Smooth muscle cell (in vitro differentiated cells): ENCODE measurements at regions not wholly inside any gene's neighbourhood (a gene's known extent, or its start where the extent isn't known, plus 50 kb on each side); places are given as distances from the start of the nearest gene placed in this dataset.
"Not testable (repeated sequence)": the region's sequence is repeated elsewhere in the genome, so short reads cannot be mapped to it uniquely, and the experiment has no call there.

ENCODE experiments used
- DNase-seq: peaks from one replicate; lab custom pipeline; 2025; ENCODE audit not compliant: unreplicated experiment; lab: John Stamatoyannopoulos, UW
- H2AFZ ChIP-seq: fragments of 200-600 bp; sonication (generic); 2 replicates; pipeline ENCODE4 v1.6.0; 2016; ENCODE audit warnings: antibody characterized with exemption, low read depth, mild to moderate bottlenecking
- H3F3A ChIP-seq: fragments of 200-600 bp; sonication (generic); 2 replicates; pipeline ENCODE4 v1.6.0; 2017; ENCODE audit warnings: antibody characterized with exemption, low read depth
- H3K27ac ChIP-seq: fragments of 200-600 bp; sonication (generic); 2 replicates; pipeline ENCODE4 v1.5.1; 2016; ENCODE audit warnings: low read depth, mild to moderate bottlenecking
- H3K27me3 ChIP-seq: fragments of 200-600 bp; sonication (generic); 2 replicates; pipeline ENCODE4 v1.6.1; 2016; ENCODE audit warnings: low read depth, mild to moderate bottlenecking
- H3K36me3 ChIP-seq: fragments of 200-600 bp; sonication (generic); 2 replicates; pipeline ENCODE4 v1.5.1; 2016; ENCODE audit warnings: low read depth
- H3K4me1 ChIP-seq: fragments of 200-600 bp; sonication (generic); 2 replicates; pipeline ENCODE4 v1.5.1; 2016; ENCODE audit warnings: low read depth
- H3K4me2 ChIP-seq: fragments of 200-600 bp; sonication (generic); 2 replicates; pipeline ENCODE4 v1.6.0; 2016; ENCODE audit warnings: mild to moderate bottlenecking
- H3K4me3 ChIP-seq: fragments of 200-600 bp; sonication (generic); 2 replicates; pipeline ENCODE4 v1.5.1; 2016; ENCODE audit warnings: mild to moderate bottlenecking
- H3K79me2 ChIP-seq: fragments of 200-600 bp; sonication (generic); 2 replicates; pipeline ENCODE4 v1.6.0; 2016; ENCODE audit warnings: low read depth, mild to moderate bottlenecking
- H3K9ac ChIP-seq: fragments of 200-600 bp; sonication (generic); 2 replicates; pipeline ENCODE4 v1.6.0; 2016; ENCODE audit warnings: low read depth
- H3K9me3 ChIP-seq: fragments of 200-600 bp; sonication (generic); replicated peaks from 2 replicates; pipeline ENCODE4 v1.5.1; 2016; ENCODE audit warnings: low read depth
- H4K20me1 ChIP-seq: fragments of 200-600 bp; sonication (generic); 2 replicates; pipeline ENCODE4 v1.6.0; 2016; ENCODE audit warnings: low read depth
- CTCF ChIP-seq: fragments of 200-600 bp; sonication (generic); IDR thresholded peaks from 2 replicates; pipeline ENCODE4 v1.5.1; 2017; ENCODE audit warnings: borderline replicate concordance, mild to moderate bottlenecking, antibody characterized with exemption; ENCODE audit not compliant: insufficient read depth, poor library complexity, severe bottlenecking
- whole genome bisulfite sequencing: methylation state at CpG from one replicate; pipeline ENCODE4 v1.1.7; 2016; ENCODE audit warnings: low lambda C conversion rate; 5-methylcytosine and 5-hydroxymethylcytosine counted together

GRCh38 chr20:52305024-52305645, 113.6 kb upstream of the ZFP64 start:
- H3K9ac ChIP-seq = no peak overlapping the region
- DNase-seq = no peak
- no peak overlapping the region for H2AFZ ChIP-seq
- no peaks in the 10 kb centered on the region for H3K4me1 ChIP-seq
- H3F3A ChIP-seq = no peaks in the 10 kb centered on the region
- no peaks in the 10 kb centered on the region for H3K79me2 ChIP-seq
- no peaks in the 10 kb centered on the region for H3K27me3 ChIP-seq
- no peak for TF ChIP-seq CTCF
- WGBS = 29% methylated on average over 3 of the region's 3 CpGs
- no peaks in the 10 kb centered on the region for H4K20me1 ChIP-seq
- no peak overlapping the region for H3K27ac ChIP-seq
- H3K4me2 ChIP-seq = no peak overlapping the region
- no peaks in the 10 kb centered on the region for H3K36me3 ChIP-seq
- H3K9me3 ChIP-seq = no peaks in the 10 kb centered on the region
- H3K4me3 ChIP-seq = no peak overlapping the region

GRCh38 chr20:52303281-52303950, 111.8 kb upstream of the ZFP64 start:
- Histone ChIP-seq H3F3A (no peaks in the 10 kb centered on the region), H3K9ac (no peak overlapping the region), H4K20me1 (no peaks in the 10 kb centered on the region), H3K79me2 (no peaks in the 10 kb centered on the region), H3K4me3 (no peak overlapping the region), H3K27me3 (no peaks in the 10 kb centered on the region), H3K4me1 (no peaks in the 10 kb centered on the region), H3K4me2 (no peak overlapping the region), H2AFZ (no peak overlapping the region), H3K27ac (no peak overlapping the region), H3K9me3 (no peaks in the 10 kb centered on the region), H3K36me3 (no peaks in the 10 kb centered on the region)
- 76% methylated on average over 7 of the region's 7 CpGs for WGBS
- no peak for TF ChIP-seq CTCF
- DNase-seq = no peak

GRCh38 chr20:52302736-52303135, 111.2 kb upstream of the ZFP64 start:
- Histone ChIP-seq H3K4me3 (no peak overlapping the region), H3K9ac (no peak overlapping the region), H3K79me2 (no peaks in the 10 kb centered on the region), H3K4me2 (no peak overlapping the region), H3F3A (no peaks in the 10 kb centered on the region), H2AFZ (no peak overlapping the region), H4K20me1 (no peaks in the 10 kb centered on the region), H3K27ac (no peak overlapping the region), H3K9me3 (no peaks in the 10 kb centered on the region), H3K36me3 (no peaks in the 10 kb centered on the region), H3K4me1 (no peaks in the 10 kb centered on the region), H3K27me3 (no peaks in the 10 kb centered on the region)
- TF ChIP-seq CTCF = no peak
- no peak for DNase-seq
- 57% methylated on average over 3 of the region's 3 CpGs for WGBS

- WGBS = 95% methylated on average over 6 of the region's 6 CpGs
- not testable (repeated sequence) for H3K4me2 ChIP-seq
These were observed 110.5 kb upstream of the ZFP64 start for GRCh38 chr20:52302051-52302450.

More at GRCh38 chr20:52302051-52302450, 110.5 kb upstream of the ZFP64 start:
- not testable (repeated sequence) for H3K4me3 ChIP-seq, H2AFZ ChIP-seq, H3F3A ChIP-seq, H3K4me1 ChIP-seq, H3K9ac ChIP-seq, H3K79me2 ChIP-seq, H3K9me3 ChIP-seq, DNase-seq, H3K36me3 ChIP-seq, H4K20me1 ChIP-seq, H3K27me3 ChIP-seq, H3K27ac ChIP-seq
